Parathyroid adenoma (tissue), 2 donors: ENCODE measurements at regions not wholly inside any gene's neighbourhood (a gene's known extent, or its start where the extent isn't known, plus 50 kb on each side); places are given as distances from the start of the nearest gene placed in this dataset.

ENCODE experiments used
- H2AFZ ChIP-seq: fragments of 300-600 bp; sonication (generic); one replicate; pipeline ENCODE4 v1.7.0; 2017; ENCODE audit warnings: antibody characterized with exemption, mild to moderate bottlenecking
- H3K27ac ChIP-seq: fragments of 300-600 bp; sonication (generic); one replicate; pipeline ENCODE4 v1.7.0; 2017
- H3K27me3 ChIP-seq: fragments of 300-600 bp; sonication (generic); one replicate; pipeline ENCODE4 v1.7.0; 2017; ENCODE audit warnings: low read length; ENCODE audit not compliant: control insufficient read depth, insufficient read depth
- H3K36me3 ChIP-seq: fragments of 300-600 bp; sonication (generic); one replicate; pipeline ENCODE4 v1.7.0; 2017; ENCODE audit warnings: low read length; ENCODE audit not compliant: control insufficient read depth, insufficient read depth
- H3K4me1 ChIP-seq: fragments of 300-600 bp; sonication (generic); one replicate; pipeline ENCODE4 v1.7.0; 2017; ENCODE audit warnings: control low read depth
- H3K4me2 ChIP-seq: fragments of 300-600 bp; sonication (generic); one replicate; pipeline ENCODE4 v1.7.0; 2017; ENCODE audit warnings: low read length
- H3K4me3 ChIP-seq: fragments of 300-600 bp; sonication (generic); one replicate; pipeline ENCODE4 v1.7.0; 2017; ENCODE audit warnings: low read depth, low read length
- H3K79me2 ChIP-seq: fragments of 300-600 bp; sonication (generic); one replicate; pipeline ENCODE4 v1.7.0; 2017; ENCODE audit warnings: control low read depth
- H3K9ac ChIP-seq: fragments of 300-600 bp; sonication (generic); one replicate; pipeline ENCODE4 v1.7.0; 2017; ENCODE audit warnings: mild to moderate bottlenecking
- H3K9me3 ChIP-seq: fragments of 300-600 bp; sonication (generic); one replicate; pipeline ENCODE4 v1.7.0; 2017; ENCODE audit warnings: low read length; ENCODE audit not compliant: control insufficient read depth
- TF ChIP-seq, protein P1 (sequence below): fragments of 300-600 bp; sonication (generic); IDR thresholded peaks from one replicate; pipeline ENCODE4 v1.7.0; 2017; ENCODE audit warnings: antibody characterized with exemption, mild to moderate bottlenecking
- donor health status: primary hyperparathyroidism.

- Histone ChIP-seq H3K36me3 (no peaks in the 10 kb centered on the region), H3K9me3 (no peaks in the 10 kb centered on the region), H3K4me1 (no peaks in the 10 kb centered on the region), H3K4me3 (no peak overlapping the region), H3K9ac (no peak overlapping the region), H3K79me2 (no peaks in the 10 kb centered on the region), H2AFZ (no peak overlapping the region), H3K27me3 (no peaks in the 10 kb centered on the region), H3K4me2 (no peak overlapping the region), H3K27ac (no peak overlapping the region)
- TF ChIP-seq, protein P1, sequence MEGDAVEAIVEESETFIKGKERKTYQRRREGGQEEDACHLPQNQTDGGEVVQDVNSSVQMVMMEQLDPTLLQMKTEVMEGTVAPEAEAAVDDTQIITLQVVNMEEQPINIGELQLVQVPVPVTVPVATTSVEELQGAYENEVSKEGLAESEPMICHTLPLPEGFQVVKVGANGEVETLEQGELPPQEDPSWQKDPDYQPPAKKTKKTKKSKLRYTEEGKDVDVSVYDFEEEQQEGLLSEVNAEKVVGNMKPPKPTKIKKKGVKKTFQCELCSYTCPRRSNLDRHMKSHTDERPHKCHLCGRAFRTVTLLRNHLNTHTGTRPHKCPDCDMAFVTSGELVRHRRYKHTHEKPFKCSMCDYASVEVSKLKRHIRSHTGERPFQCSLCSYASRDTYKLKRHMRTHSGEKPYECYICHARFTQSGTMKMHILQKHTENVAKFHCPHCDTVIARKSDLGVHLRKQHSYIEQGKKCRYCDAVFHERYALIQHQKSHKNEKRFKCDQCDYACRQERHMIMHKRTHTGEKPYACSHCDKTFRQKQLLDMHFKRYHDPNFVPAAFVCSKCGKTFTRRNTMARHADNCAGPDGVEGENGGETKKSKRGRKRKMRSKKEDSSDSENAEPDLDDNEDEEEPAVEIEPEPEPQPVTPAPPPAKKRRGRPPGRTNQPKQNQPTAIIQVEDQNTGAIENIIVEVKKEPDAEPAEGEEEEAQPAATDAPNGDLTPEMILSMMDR = no peak
Measured at GRCh38 chr16:48822431-48822830, 212.5 kb upstream of the N4BP1 start.

GRCh38 chr16:48820379-48820778, 210.4 kb upstream of the N4BP1 start:
- Histone ChIP-seq H3K79me2 (no peaks in the 10 kb centered on the region), H3K4me3 (no peak overlapping the region), H3K9ac (no peak overlapping the region), H3K36me3 (no peaks in the 10 kb centered on the region), H3K27ac (no peak overlapping the region), H3K4me2 (no peak overlapping the region), H3K27me3 (no peaks in the 10 kb centered on the region), H3K4me1 (no peaks in the 10 kb centered on the region), H3K9me3 (no peaks in the 10 kb centered on the region), H2AFZ (no peak overlapping the region)
- TF ChIP-seq, protein P1 = no peak

DNA sequence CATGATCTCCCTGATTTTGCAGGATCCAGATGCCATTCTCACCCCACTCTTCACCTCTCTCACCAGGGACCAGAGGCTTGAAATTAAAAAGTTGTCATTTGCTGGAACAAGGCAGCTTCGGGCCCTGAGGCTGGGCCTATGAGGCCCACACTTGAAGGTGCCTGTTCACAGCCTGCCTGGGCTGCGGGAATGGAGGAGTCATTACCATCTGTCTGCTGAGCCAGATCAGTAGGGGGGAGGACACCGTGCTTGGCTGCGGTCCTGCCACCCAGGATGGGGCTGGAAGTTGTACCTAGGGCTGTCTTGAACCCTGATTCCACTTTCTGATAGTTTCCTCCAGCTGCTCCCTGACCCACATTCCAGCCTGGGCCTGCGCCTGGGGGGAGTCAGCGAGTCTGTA, 208.3 kb upstream of the N4BP1 start:
- H3K4me3 ChIP-seq = no peak overlapping the region
- H3K9me3 ChIP-seq = no peaks in the 10 kb centered on the region
- H3K4me1 ChIP-seq = no peaks in the 10 kb centered on the region
- no peak overlapping the region for H3K27ac ChIP-seq
- no peaks in the 10 kb centered on the region for H3K36me3 ChIP-seq
- H3K4me2 ChIP-seq = no peak overlapping the region
- H3K27me3 ChIP-seq = no peaks in the 10 kb centered on the region
- no peak overlapping the region for H2AFZ ChIP-seq
- no peak overlapping the region for H3K9ac ChIP-seq
- TF ChIP-seq, protein P1 = no peak
- no peaks in the 10 kb centered on the region for H3K79me2 ChIP-seq

GRCh38 chr16:48817032-48817431, 207.1 kb upstream of the N4BP1 start:
- Histone ChIP-seq H3K27me3 (no peaks in the 10 kb centered on the region), H3K4me2 (no peak overlapping the region), H3K9me3 (no peaks in the 10 kb centered on the region), H3K9ac (no peak overlapping the region), H3K4me1 (no peaks in the 10 kb centered on the region), H3K79me2 (no peaks in the 10 kb centered on the region), H2AFZ (no peak overlapping the region), H3K4me3 (no peak overlapping the region), H3K27ac (no peak overlapping the region), H3K36me3 (no peaks in the 10 kb centered on the region)
- TF ChIP-seq, protein P1 = no peak

DNA sequence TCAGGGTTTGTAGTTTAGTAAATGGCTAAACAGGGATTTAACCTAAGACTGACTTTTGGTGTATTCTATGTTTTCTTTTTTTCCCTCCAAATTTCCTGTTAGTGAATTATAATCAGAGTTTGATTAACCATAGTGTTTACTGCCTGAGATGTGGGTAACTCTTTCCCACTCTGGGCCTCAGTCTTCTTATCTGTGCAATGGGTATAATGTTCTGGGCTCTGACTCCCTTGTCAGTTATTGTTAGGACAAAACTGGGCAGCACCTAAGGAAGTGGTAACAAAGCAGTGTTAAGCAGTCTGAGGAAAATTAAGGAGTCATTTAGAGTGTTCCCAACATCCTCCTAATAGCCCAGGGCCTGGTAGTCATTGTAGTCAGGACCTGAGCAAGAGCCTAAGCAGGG, 206.4 kb upstream of the N4BP1 start:
- TF ChIP-seq, protein P1 = no peak
- Histone ChIP-seq H2AFZ (no peak overlapping the region), H3K9me3 (no peaks in the 10 kb centered on the region), H3K4me2 (no peak overlapping the region), H3K27ac (no peak overlapping the region), H3K9ac (no peak overlapping the region), H3K4me3 (no peak overlapping the region), H3K79me2 (no peaks in the 10 kb centered on the region), H3K4me1 (no peaks in the 10 kb centered on the region), H3K27me3 (no peaks in the 10 kb centered on the region), H3K36me3 (no peaks in the 10 kb centered on the region)
